ENCODE measurements at regions not wholly inside any gene's neighbourhood (a gene's known extent, or its start where the extent isn't known, plus 50 kb on each side); places are given as distances from the start of the nearest gene placed in this dataset.
A peak's percentile ranks its signal among the peaks of the same experiment; 100 is the strongest.

- DNase-seq (ENCODE audit: low read depth in 3 of 3, low spot score in 2 of 3), result no peak
These were observed 70.8 kb upstream of the STARD4 start for GRCh38 chr5:111582993-111583601.

- DNase-seq (ENCODE audit: low read depth in 3 of 3, low spot score in 2 of 3), result no peak
These were observed 70.1 kb upstream of the STARD4 start for GRCh38 chr5:111582451-111582850.

GRCh38 chr5:111580956-111581355 lies 68.6 kb upstream of the STARD4 start:
- no peak for DNase-seq (ENCODE audit: low read depth in 3 of 3, low spot score in 2 of 3)

GRCh38 chr5:111574311-111574710 lies 62.0 kb upstream of the STARD4 start:
- no peak for DNase-seq (ENCODE audit: low read depth in 3 of 3, low spot score in 2 of 3)

GRCh38 chr5:111572561-111572960 lies 60.2 kb upstream of the STARD4 start:
- DNase-seq (ENCODE audit: low read depth in 3 of 3, low spot score in 2 of 3), result no peak

GRCh38 chr5:111563031-111563822 lies 50.9 kb upstream of the STARD4 start:
- DNase-seq (ENCODE audit: low read depth in 3 of 3, low spot score in 2 of 3), result peak in 2 of 3 donors; percentile 57 to 76

- no peak for DNase-seq (ENCODE audit: low read depth in 3 of 3, low spot score in 2 of 3)
These were observed 50.2 kb upstream of the STARD4 start for GRCh38 chr5:111562561-111562960.
